ENCODE measurements at regions not wholly inside any gene's neighbourhood (a gene's known extent, or its start where the extent isn't known, plus 50 kb on each side); places are given as distances from the start of the nearest gene placed in this dataset.

DNA sequence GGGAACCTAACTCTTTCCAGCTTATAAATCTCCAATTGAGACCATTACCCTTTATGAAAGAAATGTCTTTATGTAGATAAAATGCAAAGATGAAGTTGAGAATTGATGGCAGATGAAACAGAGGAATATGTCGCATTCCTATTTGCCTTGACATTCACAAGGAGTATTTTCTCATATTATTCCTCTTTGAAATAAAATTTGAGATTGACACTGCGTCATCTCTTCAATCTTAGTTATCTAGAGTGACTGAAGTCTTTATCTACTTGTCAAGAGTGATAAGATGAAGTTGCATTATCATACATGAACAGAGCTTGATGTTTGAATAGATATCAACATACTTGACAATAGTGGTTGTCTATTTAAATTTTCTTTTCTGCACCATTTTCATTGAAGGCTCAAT lies 574.4 kb upstream of the SOX9 start:
- no TSS peak for BruUV-seq (replicated peaks)
- Histone ChIP-seq H3K4me1 (ENCODE audit: control insufficient read depth, insufficient read depth, low read length) (no peaks in the 10 kb centered on the region), H3K27me3 (ENCODE audit: control insufficient read depth, insufficient read depth, low read length) (no peaks in the 10 kb centered on the region), H3K36me3 (ENCODE audit: control insufficient read depth, insufficient read depth, low read length) (no peaks in the 10 kb centered on the region), H3K27ac (ENCODE audit: low read length) (no peak overlapping the region), H3K4me3 (ENCODE audit: low read depth in 2 of 2, low read length in 2 of 2) (no peak overlapping the region), H3K9me3 (ENCODE audit: control insufficient read depth, insufficient read depth, low read depth, low read length) (no peaks in the 10 kb centered on the region)
- CTCF ChIA-PET: no interaction called here
- DNase-seq (ENCODE audit: low read depth, low spot score): no peak
- intact Hi-C loops (cut with micrococcal nuclease; ENCODE audit: unreplicated experiment): no loop called here
- TF ChIP-seq TCF7L2 (IDR thresholded peaks at IDR 0.05; ENCODE audit: low read depth, low read length): no peak
- in situ Hi-C loops (cut with HindIII; ENCODE audit: low pct_unique_long_range_greater_than_20kb, low sequenced_read_pairs): no loop called here
- no peak for ATAC-seq
- POLR2A ChIA-PET: no interaction called here

DNA sequence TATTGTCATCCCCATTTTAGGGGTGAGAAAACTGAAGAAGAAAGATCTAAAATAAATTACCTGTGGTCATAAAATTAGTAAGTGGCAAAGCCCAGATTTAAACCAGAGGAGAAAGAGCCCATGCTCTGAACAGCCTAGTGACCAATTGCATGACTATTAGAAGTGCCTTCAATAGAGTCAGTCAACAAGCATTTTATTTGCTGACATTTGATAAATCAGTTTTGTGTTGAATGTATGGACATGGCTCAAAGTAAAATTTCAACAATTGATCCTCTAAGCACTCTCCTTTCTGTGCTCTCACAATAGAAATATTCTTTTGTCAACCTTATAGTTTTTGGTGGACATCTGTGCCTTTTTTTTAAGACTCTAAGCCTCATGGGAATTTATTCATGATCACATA lies 572.9 kb upstream of the SOX9 start:
- no TSS peak for BruUV-seq (replicated peaks)
- no peak for DNase-seq (ENCODE audit: low read depth, low spot score)
- no peak for ATAC-seq
- intact Hi-C loops (cut with micrococcal nuclease; ENCODE audit: unreplicated experiment) (no loop called here), in situ Hi-C loops (cut with HindIII; ENCODE audit: low pct_unique_long_range_greater_than_20kb, low sequenced_read_pairs) (no loop called here)
- Histone ChIP-seq H3K27ac (ENCODE audit: low read length) (no peak overlapping the region), H3K4me3 (ENCODE audit: low read depth in 2 of 2, low read length in 2 of 2) (no peak overlapping the region), H3K9me3 (ENCODE audit: control insufficient read depth, insufficient read depth, low read depth, low read length) (no peaks in the 10 kb centered on the region), H3K27me3 (ENCODE audit: control insufficient read depth, insufficient read depth, low read length) (no peaks in the 10 kb centered on the region), H3K36me3 (ENCODE audit: control insufficient read depth, insufficient read depth, low read length) (no peaks in the 10 kb centered on the region), H3K4me1 (ENCODE audit: control insufficient read depth, insufficient read depth, low read length) (no peaks in the 10 kb centered on the region)
- TF ChIP-seq, protein P1, sequence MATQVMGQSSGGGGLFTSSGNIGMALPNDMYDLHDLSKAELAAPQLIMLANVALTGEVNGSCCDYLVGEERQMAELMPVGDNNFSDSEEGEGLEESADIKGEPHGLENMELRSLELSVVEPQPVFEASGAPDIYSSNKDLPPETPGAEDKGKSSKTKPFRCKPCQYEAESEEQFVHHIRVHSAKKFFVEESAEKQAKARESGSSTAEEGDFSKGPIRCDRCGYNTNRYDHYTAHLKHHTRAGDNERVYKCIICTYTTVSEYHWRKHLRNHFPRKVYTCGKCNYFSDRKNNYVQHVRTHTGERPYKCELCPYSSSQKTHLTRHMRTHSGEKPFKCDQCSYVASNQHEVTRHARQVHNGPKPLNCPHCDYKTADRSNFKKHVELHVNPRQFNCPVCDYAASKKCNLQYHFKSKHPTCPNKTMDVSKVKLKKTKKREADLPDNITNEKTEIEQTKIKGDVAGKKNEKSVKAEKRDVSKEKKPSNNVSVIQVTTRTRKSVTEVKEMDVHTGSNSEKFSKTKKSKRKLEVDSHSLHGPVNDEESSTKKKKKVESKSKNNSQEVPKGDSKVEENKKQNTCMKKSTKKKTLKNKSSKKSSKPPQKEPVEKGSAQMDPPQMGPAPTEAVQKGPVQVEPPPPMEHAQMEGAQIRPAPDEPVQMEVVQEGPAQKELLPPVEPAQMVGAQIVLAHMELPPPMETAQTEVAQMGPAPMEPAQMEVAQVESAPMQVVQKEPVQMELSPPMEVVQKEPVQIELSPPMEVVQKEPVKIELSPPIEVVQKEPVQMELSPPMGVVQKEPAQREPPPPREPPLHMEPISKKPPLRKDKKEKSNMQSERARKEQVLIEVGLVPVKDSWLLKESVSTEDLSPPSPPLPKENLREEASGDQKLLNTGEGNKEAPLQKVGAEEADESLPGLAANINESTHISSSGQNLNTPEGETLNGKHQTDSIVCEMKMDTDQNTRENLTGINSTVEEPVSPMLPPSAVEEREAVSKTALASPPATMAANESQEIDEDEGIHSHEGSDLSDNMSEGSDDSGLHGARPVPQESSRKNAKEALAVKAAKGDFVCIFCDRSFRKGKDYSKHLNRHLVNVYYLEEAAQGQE (IDR thresholded peaks at IDR 0.05; ENCODE audit: insufficient read depth in 1 of 2, low read depth in 2 of 2, low read length in 1 of 2): no peak
- no peak for TF ChIP-seq SIN3A (IDR thresholded peaks at IDR 0.05; ENCODE audit: borderline replicate concordance, insufficient read depth, low read depth, low read length)
- TF ChIP-seq TCF7L2 (IDR thresholded peaks at IDR 0.05; ENCODE audit: low read depth, low read length): no peak
- TF ChIP-seq, protein P2, sequence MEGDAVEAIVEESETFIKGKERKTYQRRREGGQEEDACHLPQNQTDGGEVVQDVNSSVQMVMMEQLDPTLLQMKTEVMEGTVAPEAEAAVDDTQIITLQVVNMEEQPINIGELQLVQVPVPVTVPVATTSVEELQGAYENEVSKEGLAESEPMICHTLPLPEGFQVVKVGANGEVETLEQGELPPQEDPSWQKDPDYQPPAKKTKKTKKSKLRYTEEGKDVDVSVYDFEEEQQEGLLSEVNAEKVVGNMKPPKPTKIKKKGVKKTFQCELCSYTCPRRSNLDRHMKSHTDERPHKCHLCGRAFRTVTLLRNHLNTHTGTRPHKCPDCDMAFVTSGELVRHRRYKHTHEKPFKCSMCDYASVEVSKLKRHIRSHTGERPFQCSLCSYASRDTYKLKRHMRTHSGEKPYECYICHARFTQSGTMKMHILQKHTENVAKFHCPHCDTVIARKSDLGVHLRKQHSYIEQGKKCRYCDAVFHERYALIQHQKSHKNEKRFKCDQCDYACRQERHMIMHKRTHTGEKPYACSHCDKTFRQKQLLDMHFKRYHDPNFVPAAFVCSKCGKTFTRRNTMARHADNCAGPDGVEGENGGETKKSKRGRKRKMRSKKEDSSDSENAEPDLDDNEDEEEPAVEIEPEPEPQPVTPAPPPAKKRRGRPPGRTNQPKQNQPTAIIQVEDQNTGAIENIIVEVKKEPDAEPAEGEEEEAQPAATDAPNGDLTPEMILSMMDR (IDR thresholded peaks at IDR 0.05): no peak
- no peak for TF ChIP-seq POLR2AphosphoS5 (IDR thresholded peaks at IDR 0.05; ENCODE audit: low read depth, low read length)
- ChIA-PET CTCF (no interaction called here), POLR2A (no interaction called here)

DNA sequence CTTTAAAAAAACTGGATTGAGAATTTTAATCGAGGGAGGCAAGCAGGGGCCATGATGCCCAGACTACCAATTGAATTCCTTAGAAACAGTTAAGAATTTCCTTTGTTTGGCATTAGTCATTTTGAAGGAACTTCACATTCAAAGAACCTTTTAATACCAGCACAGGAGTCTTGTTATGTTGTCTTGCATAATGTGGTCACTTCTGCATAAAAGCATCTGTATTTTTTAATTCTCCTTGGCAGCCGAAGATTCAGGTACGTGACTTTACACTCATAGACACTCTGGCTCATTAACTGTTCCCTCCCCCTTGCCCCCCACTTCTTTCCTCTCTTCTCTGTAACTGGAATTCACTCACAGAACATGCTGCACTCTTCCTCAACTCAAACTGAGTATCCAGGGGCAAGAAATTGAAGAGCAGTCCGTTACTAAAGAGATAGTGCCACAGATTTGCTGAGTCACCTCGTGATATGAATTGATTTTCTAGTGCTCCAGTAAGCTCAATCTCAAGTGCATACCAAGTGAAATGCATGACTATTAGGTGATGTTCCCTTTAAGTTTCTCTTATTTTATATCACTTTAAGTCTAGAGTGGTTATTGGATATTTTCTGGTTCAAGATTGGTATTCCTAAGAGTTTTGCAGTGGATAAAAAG lies 572.2 kb upstream of the SOX9 start:
- Histone ChIP-seq H3K27ac (ENCODE audit: low read length) (no peak overlapping the region), H3K4me1 (ENCODE audit: control insufficient read depth, insufficient read depth, low read length) (no peaks in the 10 kb centered on the region), H3K9me3 (ENCODE audit: control insufficient read depth, insufficient read depth, low read depth, low read length) (no peaks in the 10 kb centered on the region), H3K4me3 (ENCODE audit: low read depth in 2 of 2, low read length in 2 of 2) (no peak overlapping the region), H3K36me3 (ENCODE audit: control insufficient read depth, insufficient read depth, low read length) (no peaks in the 10 kb centered on the region), H3K27me3 (ENCODE audit: control insufficient read depth, insufficient read depth, low read length) (no peaks in the 10 kb centered on the region)
- BruUV-seq (replicated peaks): no TSS peak
- intact Hi-C loops (cut with micrococcal nuclease; ENCODE audit: unreplicated experiment) (no loop called here), in situ Hi-C loops (cut with HindIII; ENCODE audit: low pct_unique_long_range_greater_than_20kb, low sequenced_read_pairs) (no loop called here)
- DNase-seq (ENCODE audit: low read depth, low spot score) (no peak), ATAC-seq (no peak)
- POLR2A ChIA-PET: no interaction called here
- TF ChIP-seq, protein P2 (IDR thresholded peaks at IDR 0.05): no peak
- TF ChIP-seq, protein P1 (IDR thresholded peaks at IDR 0.05; ENCODE audit: insufficient read depth in 1 of 2, low read depth in 2 of 2, low read length in 1 of 2): no peak
- TF ChIP-seq TCF7L2 (IDR thresholded peaks at IDR 0.05; ENCODE audit: low read depth, low read length) (no peak), POLR2AphosphoS5 (IDR thresholded peaks at IDR 0.05; ENCODE audit: low read depth, low read length) (no peak), SIN3A (IDR thresholded peaks at IDR 0.05; ENCODE audit: borderline replicate concordance, insufficient read depth, low read depth, low read length) (no peak)
- CTCF ChIA-PET: no interaction called here

All from Panc1 (cell line).